ENCODE measurements at regions not wholly inside any gene's neighbourhood (a gene's known extent, or its start where the extent isn't known, plus 50 kb on each side); places are given as distances from the start of the nearest gene placed in this dataset.

DNA sequence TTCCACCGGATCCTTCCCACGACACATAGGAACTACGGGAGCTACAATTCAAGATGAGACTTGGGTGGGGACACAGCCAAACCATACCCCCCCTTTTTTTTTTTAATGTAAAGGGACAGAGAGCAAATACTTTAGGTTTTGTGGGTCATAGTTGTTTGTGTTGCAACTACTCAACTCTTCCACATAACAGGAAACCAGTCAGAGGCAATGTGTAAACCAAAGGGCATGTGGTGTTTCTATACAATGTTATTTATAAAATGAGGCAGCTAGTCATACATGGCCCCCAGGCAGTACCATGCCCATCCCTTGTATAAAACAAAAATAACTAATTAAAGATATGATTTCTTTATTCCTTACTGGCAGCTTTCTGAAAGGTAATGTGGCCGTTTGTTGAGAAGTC, 845.4 kb upstream of the ADAMTS5 start:
- H3K4me1 Mint-ChIP-seq: peaks cover 2% of the 10 kb centered on the region; the same call in 1 of the 2 replicates
- no peak overlapping the region for H3K4me3 Mint-ChIP-seq
- TF ChIP-seq, protein P1, sequence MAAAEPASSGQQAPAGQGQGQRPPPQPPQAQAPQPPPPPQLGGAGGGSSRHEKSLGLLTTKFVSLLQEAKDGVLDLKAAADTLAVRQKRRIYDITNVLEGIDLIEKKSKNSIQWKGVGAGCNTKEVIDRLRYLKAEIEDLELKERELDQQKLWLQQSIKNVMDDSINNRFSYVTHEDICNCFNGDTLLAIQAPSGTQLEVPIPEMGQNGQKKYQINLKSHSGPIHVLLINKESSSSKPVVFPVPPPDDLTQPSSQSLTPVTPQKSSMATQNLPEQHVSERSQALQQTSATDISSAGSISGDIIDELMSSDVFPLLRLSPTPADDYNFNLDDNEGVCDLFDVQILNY (CRISPR knock-in tag; IDR thresholded peaks at IDR 0.05): no peak
- TF ChIP-seq, protein P2, sequence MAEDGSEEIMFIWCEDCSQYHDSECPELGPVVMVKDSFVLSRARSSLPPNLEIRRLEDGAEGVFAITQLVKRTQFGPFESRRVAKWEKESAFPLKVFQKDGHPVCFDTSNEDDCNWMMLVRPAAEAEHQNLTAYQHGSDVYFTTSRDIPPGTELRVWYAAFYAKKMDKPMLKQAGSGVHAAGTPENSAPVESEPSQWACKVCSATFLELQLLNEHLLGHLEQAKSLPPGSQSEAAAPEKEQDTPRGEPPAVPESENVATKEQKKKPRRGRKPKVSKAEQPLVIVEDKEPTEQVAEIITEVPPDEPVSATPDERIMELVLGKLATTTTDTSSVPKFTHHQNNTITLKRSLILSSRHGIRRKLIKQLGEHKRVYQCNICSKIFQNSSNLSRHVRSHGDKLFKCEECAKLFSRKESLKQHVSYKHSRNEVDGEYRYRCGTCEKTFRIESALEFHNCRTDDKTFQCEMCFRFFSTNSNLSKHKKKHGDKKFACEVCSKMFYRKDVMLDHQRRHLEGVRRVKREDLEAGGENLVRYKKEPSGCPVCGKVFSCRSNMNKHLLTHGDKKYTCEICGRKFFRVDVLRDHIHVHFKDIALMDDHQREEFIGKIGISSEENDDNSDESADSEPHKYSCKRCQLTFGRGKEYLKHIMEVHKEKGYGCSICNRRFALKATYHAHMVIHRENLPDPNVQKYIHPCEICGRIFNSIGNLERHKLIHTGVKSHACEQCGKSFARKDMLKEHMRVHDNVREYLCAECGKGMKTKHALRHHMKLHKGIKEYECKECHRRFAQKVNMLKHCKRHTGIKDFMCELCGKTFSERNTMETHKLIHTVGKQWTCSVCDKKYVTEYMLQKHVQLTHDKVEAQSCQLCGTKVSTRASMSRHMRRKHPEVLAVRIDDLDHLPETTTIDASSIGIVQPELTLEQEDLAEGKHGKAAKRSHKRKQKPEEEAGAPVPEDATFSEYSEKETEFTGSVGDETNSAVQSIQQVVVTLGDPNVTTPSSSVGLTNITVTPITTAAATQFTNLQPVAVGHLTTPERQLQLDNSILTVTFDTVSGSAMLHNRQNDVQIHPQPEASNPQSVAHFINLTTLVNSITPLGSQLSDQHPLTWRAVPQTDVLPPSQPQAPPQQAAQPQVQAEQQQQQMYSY (CRISPR knock-in tag; IDR thresholded peaks at IDR 0.05): no peak
- TF ChIP-seq NFYB (CRISPR knock-in tag; conservative IDR thresholded peaks at IDR 0.05; ENCODE audit: low read depth) (no peak), ZNF219 (CRISPR knock-in tag; IDR thresholded peaks at IDR 0.05; ENCODE audit: borderline replicate concordance) (no peak)
- TF ChIP-seq, protein P3, sequence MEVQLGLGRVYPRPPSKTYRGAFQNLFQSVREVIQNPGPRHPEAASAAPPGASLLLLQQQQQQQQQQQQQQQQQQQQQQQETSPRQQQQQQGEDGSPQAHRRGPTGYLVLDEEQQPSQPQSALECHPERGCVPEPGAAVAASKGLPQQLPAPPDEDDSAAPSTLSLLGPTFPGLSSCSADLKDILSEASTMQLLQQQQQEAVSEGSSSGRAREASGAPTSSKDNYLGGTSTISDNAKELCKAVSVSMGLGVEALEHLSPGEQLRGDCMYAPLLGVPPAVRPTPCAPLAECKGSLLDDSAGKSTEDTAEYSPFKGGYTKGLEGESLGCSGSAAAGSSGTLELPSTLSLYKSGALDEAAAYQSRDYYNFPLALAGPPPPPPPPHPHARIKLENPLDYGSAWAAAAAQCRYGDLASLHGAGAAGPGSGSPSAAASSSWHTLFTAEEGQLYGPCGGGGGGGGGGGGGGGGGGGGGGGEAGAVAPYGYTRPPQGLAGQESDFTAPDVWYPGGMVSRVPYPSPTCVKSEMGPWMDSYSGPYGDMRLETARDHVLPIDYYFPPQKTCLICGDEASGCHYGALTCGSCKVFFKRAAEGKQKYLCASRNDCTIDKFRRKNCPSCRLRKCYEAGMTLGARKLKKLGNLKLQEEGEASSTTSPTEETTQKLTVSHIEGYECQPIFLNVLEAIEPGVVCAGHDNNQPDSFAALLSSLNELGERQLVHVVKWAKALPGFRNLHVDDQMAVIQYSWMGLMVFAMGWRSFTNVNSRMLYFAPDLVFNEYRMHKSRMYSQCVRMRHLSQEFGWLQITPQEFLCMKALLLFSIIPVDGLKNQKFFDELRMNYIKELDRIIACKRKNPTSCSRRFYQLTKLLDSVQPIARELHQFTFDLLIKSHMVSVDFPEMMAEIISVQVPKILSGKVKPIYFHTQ (CRISPR knock-in tag; IDR thresholded peaks at IDR 0.05): no peak
- TF ChIP-seq, protein P4, sequence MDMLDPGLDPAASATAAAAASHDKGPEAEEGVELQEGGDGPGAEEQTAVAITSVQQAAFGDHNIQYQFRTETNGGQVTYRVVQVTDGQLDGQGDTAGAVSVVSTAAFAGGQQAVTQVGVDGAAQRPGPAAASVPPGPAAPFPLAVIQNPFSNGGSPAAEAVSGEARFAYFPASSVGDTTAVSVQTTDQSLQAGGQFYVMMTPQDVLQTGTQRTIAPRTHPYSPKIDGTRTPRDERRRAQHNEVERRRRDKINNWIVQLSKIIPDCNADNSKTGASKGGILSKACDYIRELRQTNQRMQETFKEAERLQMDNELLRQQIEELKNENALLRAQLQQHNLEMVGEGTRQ (CRISPR knock-in tag; IDR thresholded peaks at IDR 0.05): no peak
- TF ChIP-seq, protein P5, sequence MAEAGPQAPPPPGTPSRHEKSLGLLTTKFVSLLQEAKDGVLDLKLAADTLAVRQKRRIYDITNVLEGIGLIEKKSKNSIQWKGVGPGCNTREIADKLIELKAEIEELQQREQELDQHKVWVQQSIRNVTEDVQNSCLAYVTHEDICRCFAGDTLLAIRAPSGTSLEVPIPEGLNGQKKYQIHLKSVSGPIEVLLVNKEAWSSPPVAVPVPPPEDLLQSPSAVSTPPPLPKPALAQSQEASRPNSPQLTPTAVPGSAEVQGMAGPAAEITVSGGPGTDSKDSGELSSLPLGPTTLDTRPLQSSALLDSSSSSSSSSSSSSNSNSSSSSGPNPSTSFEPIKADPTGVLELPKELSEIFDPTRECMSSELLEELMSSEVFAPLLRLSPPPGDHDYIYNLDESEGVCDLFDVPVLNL (CRISPR knock-in tag; IDR thresholded peaks at IDR 0.05; ENCODE audit: borderline replicate concordance, low read depth): no peak
- DNase-seq (ENCODE audit: low spot score): no peak
- no peak overlapping the region for H3K27ac Mint-ChIP-seq
- ChIA-PET POLR2A (no interaction called here), CTCF (interaction anchor here (1.0 kb wide), 1 partner anchor 52 kb away, joined by 3 read pairs; no protein-coding TSS in a partner anchor)
- H3K9me3 Mint-ChIP-seq: no peaks in the 10 kb centered on the region
- ATAC-seq: no peak
- H3K27me3 Mint-ChIP-seq (ENCODE audit: low read depth): no peaks in the 10 kb centered on the region
- H3K36me3 Mint-ChIP-seq: no peaks in the 10 kb centered on the region

DNA sequence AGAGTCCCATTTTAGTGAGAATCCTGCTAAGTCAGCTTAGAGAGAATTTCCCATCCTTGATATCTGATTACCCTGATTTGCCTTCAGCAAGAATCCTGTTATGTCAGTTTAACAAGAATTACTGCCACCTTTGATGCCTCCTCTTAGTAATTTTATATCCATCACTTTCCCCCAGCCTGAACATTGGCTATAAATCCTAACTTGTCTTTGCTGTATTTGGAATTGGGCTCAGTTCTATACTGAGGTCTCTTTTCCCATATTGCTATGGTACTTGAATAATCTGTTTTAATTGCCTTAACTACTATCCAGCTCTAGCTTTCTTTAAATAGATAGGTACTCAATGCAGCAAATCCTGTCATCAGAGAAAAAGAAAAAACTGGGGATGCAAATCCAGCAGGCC, 842.0 kb upstream of the ADAMTS5 start:
- H3K27ac Mint-ChIP-seq: no peak overlapping the region
- peaks cover 2% of the 10 kb centered on the region; the same call in 1 of the 2 replicates for H3K4me1 Mint-ChIP-seq
- CTCF ChIA-PET: no interaction called here
- no peaks in the 10 kb centered on the region for H3K36me3 Mint-ChIP-seq
- H3K4me3 Mint-ChIP-seq: no peak overlapping the region
- no peaks in the 10 kb centered on the region for H3K9me3 Mint-ChIP-seq
- no peak for DNase-seq (ENCODE audit: low spot score)
- TF ChIP-seq, protein P6, sequence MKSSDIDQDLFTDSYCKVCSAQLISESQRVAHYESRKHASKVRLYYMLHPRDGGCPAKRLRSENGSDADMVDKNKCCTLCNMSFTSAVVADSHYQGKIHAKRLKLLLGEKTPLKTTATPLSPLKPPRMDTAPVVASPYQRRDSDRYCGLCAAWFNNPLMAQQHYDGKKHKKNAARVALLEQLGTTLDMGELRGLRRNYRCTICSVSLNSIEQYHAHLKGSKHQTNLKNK (CRISPR knock-in tag; IDR thresholded peaks at IDR 0.05): no peak
- TF ChIP-seq, protein P7, sequence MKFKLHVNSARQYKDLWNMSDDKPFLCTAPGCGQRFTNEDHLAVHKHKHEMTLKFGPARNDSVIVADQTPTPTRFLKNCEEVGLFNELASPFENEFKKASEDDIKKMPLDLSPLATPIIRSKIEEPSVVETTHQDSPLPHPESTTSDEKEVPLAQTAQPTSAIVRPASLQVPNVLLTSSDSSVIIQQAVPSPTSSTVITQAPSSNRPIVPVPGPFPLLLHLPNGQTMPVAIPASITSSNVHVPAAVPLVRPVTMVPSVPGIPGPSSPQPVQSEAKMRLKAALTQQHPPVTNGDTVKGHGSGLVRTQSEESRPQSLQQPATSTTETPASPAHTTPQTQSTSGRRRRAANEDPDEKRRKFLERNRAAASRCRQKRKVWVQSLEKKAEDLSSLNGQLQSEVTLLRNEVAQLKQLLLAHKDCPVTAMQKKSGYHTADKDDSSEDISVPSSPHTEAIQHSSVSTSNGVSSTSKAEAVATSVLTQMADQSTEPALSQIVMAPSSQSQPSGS (CRISPR knock-in tag; IDR thresholded peaks at IDR 0.05; ENCODE audit: borderline replicate concordance, low read depth): no peak
- POLR2A ChIA-PET: no interaction called here
- ATAC-seq: no peak
- H3K27me3 Mint-ChIP-seq (ENCODE audit: low read depth): no peaks in the 10 kb centered on the region
